PC-3 (cell line): ENCODE measurements at regions not wholly inside any gene's neighbourhood (a gene's known extent, or its start where the extent isn't known, plus 50 kb on each side); places are given as distances from the start of the nearest gene placed in this dataset.

Experiments used
- ATAC-seq: fragments of 200-7000 bp; cut with Tn5 transposase; 2 replicates; pipeline ENCODE4 v1.9.1; 2020; ENCODE audit warnings: mild to moderate bottlenecking, moderate library complexity
- BruUV-seq: library from RNA; stranded (reverse); fragments of 400-500 nt; replicated peaks from 2 replicates; lab custom pipeline; 2021; lab: Mats Ljungman, UMichigan
- CTCF ChIA-PET: fragments of 300-600 bp; sonication (Branson Sonifier 250); formaldehyde crosslinking; loops from one replicate; lab custom pipeline; 2022; ENCODE audit warnings: antibody characterized with exemption; lab: Charles Lee
- POLR2A ChIA-PET: fragments of 300-600 bp; sonication (Branson Sonifier 250); formaldehyde crosslinking; loops from one replicate; lab custom pipeline; 2022; ENCODE audit warnings: antibody characterized with exemption; ENCODE audit not compliant: unreplicated experiment; lab: Charles Lee
- DNase-seq: peaks from one replicate; pipeline ENCODE4 v3.0.0-alpha.2; 2015
- H2AFZ ChIP-seq: fragments of 300-600 bp; sonication (generic); 2 replicates; pipeline ENCODE4 v1.6.0; 2016; ENCODE audit warnings: antibody characterized with exemption, low read length
- H3F3A ChIP-seq: fragments of 300-600 bp; sonication (generic); one replicate; pipeline ENCODE4 v1.6.0; 2017; ENCODE audit warnings: antibody characterized with exemption, low read length, control low read depth, mild to moderate bottlenecking; ENCODE audit not compliant: unreplicated experiment
- H3K27ac ChIP-seq: fragments of 300-600 bp; sonication (generic); 2 replicates; pipeline ENCODE4 v1.5.1; 2016; ENCODE audit warnings: mild to moderate bottlenecking, low read length
- H3K27me3 ChIP-seq: fragments of 300-600 bp; sonication (generic); 2 replicates; pipeline ENCODE4 v1.6.1; 2016; ENCODE audit warnings: low read length, mixed read lengths
- H3K36me3 ChIP-seq: fragments of 300-600 bp; sonication (generic); 2 replicates; pipeline ENCODE4 v1.6.1; 2016; ENCODE audit warnings: low read depth, mixed run types, low read length, mixed read lengths
- H3K4me1 ChIP-seq: fragments of 300-600 bp; sonication (generic); 2 replicates; pipeline ENCODE4 v1.5.1; 2016; ENCODE audit warnings: low read length; ENCODE audit not compliant: insufficient read depth
- H3K4me2 ChIP-seq: fragments of 300-600 bp; sonication (generic); 2 replicates; pipeline ENCODE4 v1.6.0; 2016; ENCODE audit warnings: low read length
- H3K4me3 ChIP-seq: fragments of 300-600 bp; sonication (generic); 2 replicates; pipeline ENCODE4 v1.5.1; 2016; ENCODE audit warnings: mild to moderate bottlenecking, low read length, mixed read lengths
- H3K79me2 ChIP-seq: fragments of 300-600 bp; sonication (generic); 2 replicates; pipeline ENCODE4 v1.6.1; 2017; ENCODE audit warnings: low read length, mixed read lengths
- H3K9ac ChIP-seq: fragments of 300-600 bp; sonication (generic); 2 replicates; pipeline ENCODE4 v1.6.0; 2016; ENCODE audit warnings: mild to moderate bottlenecking, low read length
- H3K9me2 ChIP-seq: fragments of 300-600 bp; sonication (generic); replicated peaks from 2 replicates; pipeline ENCODE4 v1.6.1; 2016; ENCODE audit warnings: mixed run types, low read length, mixed read lengths
- H3K9me3 ChIP-seq: fragments of 300-600 bp; sonication (generic); 2 replicates; pipeline ENCODE4 v1.6.1; 2016; ENCODE audit warnings: low read length, mixed read lengths
- H4K20me1 ChIP-seq: fragments of 300-600 bp; sonication (generic); 2 replicates; pipeline ENCODE4 v1.6.1; 2016; ENCODE audit warnings: low read length, mixed read lengths
- CTCF ChIP-seq: fragments of 300-600 bp; sonication (generic); conservative IDR thresholded peaks from 2 replicates; pipeline ENCODE4 v1.5.1; 2017; ENCODE audit warnings: antibody characterized with exemption, low read depth, mild to moderate bottlenecking, low read length
- EZH2 ChIP-seq: fragments of 300-600 bp; sonication (generic); IDR thresholded peaks from one replicate; pipeline ENCODE4 v1.6.1; 2017; ENCODE audit warnings: antibody characterized with exemption, mild to moderate bottlenecking, low read length; ENCODE audit not compliant: unreplicated experiment
- EZH2phosphoT487 ChIP-seq: fragments of 300-600 bp; sonication (generic); IDR thresholded peaks from 2 replicates; pipeline ENCODE4 v1.6.1; 2018; ENCODE audit warnings: mild to moderate bottlenecking, antibody characterized with exemption, low read length, borderline replicate concordance
- intact Hi-C: fragments of 100-400 bp; cut with micrococcal nuclease; formaldehyde crosslinking; loops from 2 replicates; pipeline ENCODE4 v1.9.0; 2023

GRCh38 chr1:29991815-29992214, 731.6 kb downstream of the MATN1 start:
- no peak for DNase-seq
- Histone ChIP-seq H4K20me1 (no peaks in the 10 kb centered on the region), H3K27ac (no peak overlapping the region), H3K4me1 (no peaks in the 10 kb centered on the region), H3K9me2 (no peaks in the 10 kb centered on the region), H2AFZ (no peak overlapping the region), H3K4me3 (no peak overlapping the region), H3K36me3 (no peaks in the 10 kb centered on the region), H3K9me3 (0 out of 2 replicates have a peak, but pooled peaks cover 5% of the 10 kb centered on the region), H3K79me2 (no peaks in the 10 kb centered on the region), H3K9ac (no peak overlapping the region), H3K27me3 (no peaks in the 10 kb centered on the region), H3K4me2 (no peak overlapping the region), H3F3A (no peaks in the 10 kb centered on the region)
- intact Hi-C loops, result no loop called here
- TF ChIP-seq EZH2 (no peak), EZH2phosphoT487 (no peak), CTCF (no peak)
- no peak for ATAC-seq
- no TSS peak for BruUV-seq
- CTCF ChIA-PET, result no interaction called here
- POLR2A ChIA-PET, result no interaction called here

GRCh38 chr1:29991025-29991424, 732.4 kb downstream of the MATN1 start:
- no peak overlapping the region for H3K9ac ChIP-seq
- no peak for ATAC-seq

DNA sequence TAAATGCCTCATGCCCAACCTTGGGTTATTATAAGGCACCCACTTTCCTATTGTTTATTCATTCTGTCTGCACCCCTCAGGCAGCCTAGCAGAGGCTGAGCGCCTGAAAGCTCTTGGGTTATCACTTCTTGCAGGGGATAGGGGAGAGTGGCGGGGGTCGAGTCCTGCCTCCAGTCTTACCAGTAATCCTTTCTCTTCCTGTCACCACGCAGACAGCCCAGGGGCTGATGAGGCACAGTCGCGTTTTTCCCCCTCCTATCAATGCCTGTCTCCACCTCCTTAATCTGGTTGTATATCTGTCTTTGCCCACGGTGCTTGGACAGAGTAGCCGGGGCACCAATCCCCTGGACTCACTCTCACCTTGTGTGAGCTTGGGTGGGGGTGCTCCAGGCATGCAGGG, 733.1 kb downstream of the MATN1 start:
- Histone ChIP-seq H3K27ac (no peak overlapping the region), H3K36me3 (no peaks in the 10 kb centered on the region), H3K4me2 (no peak overlapping the region), H3K9me2 (no peaks in the 10 kb centered on the region), H3K79me2 (no peaks in the 10 kb centered on the region), H3K4me1 (peaks cover 4% of the 10 kb centered on the region), H3K4me3 (no peak overlapping the region), H4K20me1 (no peaks in the 10 kb centered on the region), H3K9me3 (0 out of 2 replicates have a peak, but pooled peaks cover 5% of the 10 kb centered on the region), H3F3A (no peaks in the 10 kb centered on the region), H2AFZ (no peak overlapping the region), H3K27me3 (no peaks in the 10 kb centered on the region), H3K9ac (no peak overlapping the region)
- TF ChIP-seq CTCF (no peak), EZH2phosphoT487 (no peak), EZH2 (no peak)
- no TSS peak for BruUV-seq
- ChIA-PET POLR2A (no interaction called here), CTCF (no interaction called here)
- intact Hi-C loops, result no loop called here
- DNase-seq (no peak), ATAC-seq (no peak)

More at GRCh38 chr1:29991025-29991424, 732.4 kb downstream of the MATN1 start:
- Histone ChIP-seq H3K4me2 (no peak overlapping the region), H3F3A (no peaks in the 10 kb centered on the region), H3K9me3 (0 out of 2 replicates have a peak, but pooled peaks cover 5% of the 10 kb centered on the region), H3K79me2 (no peaks in the 10 kb centered on the region), H3K9me2 (no peaks in the 10 kb centered on the region), H3K27me3 (no peaks in the 10 kb centered on the region), H3K27ac (no peak overlapping the region), H2AFZ (no peak overlapping the region), H3K4me1 (no peaks in the 10 kb centered on the region), H3K36me3 (no peaks in the 10 kb centered on the region), H4K20me1 (no peaks in the 10 kb centered on the region), H3K4me3 (no peak overlapping the region)
- POLR2A ChIA-PET, result no interaction called here
- BruUV-seq, result no TSS peak
- CTCF ChIA-PET, result no interaction called here
- TF ChIP-seq EZH2 (no peak), EZH2phosphoT487 (no peak), CTCF (no peak)
- intact Hi-C loops, result no loop called here
- DNase-seq, result no peak
